Gastroesophageal sphincter (tissue), 3 donors: ENCODE measurements at regions not wholly inside any gene's neighbourhood (a gene's known extent, or its start where the extent isn't known, plus 50 kb on each side); places are given as distances from the start of the nearest gene placed in this dataset.

Source experiments
- EP300 ChIP-seq: sonication (generic); formaldehyde crosslinking; IDR thresholded peaks from one replicate; pipeline ENCODE4 v1.6.1; 2017; ENCODE audit warnings: antibody characterized with exemption, mild to moderate bottlenecking
- POLR2A ChIP-seq, 2 donors: fragments of 450-650 bp; IDR thresholded peaks; one replicate each; pipeline ENCODE4 v1.6.1; 2017; ENCODE audit warnings: antibody characterized with exemption in 2 of 2, mild to moderate bottlenecking in 2 of 2, moderate library complexity in 1 of 2
- TF ChIP-seq, protein P1 (sequence below), 4 experiments: fragments of 200-600 bp in 2 of 4; fragments of 450-650 bp in 2 of 4; sonication (generic) in 1 of 4; IDR thresholded peaks; one replicate each; pipeline ENCODE4 v1.5.1; 2017 to 2019; ENCODE audit warnings: antibody characterized with exemption in 4 of 4, mild to moderate bottlenecking in 2 of 4, moderate library complexity in 2 of 4

DNA sequence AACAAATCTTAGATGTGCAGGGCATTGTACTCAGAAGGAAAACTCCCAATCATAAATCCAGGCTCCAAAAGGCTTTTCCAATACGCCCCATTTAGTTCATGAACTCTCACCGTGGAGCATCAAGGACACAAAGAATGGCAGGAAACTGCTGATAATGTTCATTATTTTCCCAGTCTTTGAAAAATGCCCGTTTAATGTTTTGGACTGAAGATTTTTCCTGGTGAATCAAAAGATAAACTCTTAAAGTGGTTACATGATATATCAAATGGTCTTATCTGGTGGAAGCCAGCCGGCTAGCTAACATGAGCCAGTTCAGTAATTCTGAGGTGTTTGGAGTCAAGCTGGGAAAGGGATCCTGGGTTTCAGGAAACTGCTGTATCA lies 62.1 kb upstream of the AP1S2 start:
- TF ChIP-seq, protein P1, sequence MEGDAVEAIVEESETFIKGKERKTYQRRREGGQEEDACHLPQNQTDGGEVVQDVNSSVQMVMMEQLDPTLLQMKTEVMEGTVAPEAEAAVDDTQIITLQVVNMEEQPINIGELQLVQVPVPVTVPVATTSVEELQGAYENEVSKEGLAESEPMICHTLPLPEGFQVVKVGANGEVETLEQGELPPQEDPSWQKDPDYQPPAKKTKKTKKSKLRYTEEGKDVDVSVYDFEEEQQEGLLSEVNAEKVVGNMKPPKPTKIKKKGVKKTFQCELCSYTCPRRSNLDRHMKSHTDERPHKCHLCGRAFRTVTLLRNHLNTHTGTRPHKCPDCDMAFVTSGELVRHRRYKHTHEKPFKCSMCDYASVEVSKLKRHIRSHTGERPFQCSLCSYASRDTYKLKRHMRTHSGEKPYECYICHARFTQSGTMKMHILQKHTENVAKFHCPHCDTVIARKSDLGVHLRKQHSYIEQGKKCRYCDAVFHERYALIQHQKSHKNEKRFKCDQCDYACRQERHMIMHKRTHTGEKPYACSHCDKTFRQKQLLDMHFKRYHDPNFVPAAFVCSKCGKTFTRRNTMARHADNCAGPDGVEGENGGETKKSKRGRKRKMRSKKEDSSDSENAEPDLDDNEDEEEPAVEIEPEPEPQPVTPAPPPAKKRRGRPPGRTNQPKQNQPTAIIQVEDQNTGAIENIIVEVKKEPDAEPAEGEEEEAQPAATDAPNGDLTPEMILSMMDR (IDR thresholded peaks at IDR 0.05) = no peak
- no peak for TF ChIP-seq POLR2A (IDR thresholded peaks at IDR 0.05)
- no peak for TF ChIP-seq EP300
